ENCODE measurements at regions not wholly inside any gene's neighbourhood (a gene's known extent, or its start where the extent isn't known, plus 50 kb on each side); places are given as distances from the start of the nearest gene placed in this dataset.

DNA sequence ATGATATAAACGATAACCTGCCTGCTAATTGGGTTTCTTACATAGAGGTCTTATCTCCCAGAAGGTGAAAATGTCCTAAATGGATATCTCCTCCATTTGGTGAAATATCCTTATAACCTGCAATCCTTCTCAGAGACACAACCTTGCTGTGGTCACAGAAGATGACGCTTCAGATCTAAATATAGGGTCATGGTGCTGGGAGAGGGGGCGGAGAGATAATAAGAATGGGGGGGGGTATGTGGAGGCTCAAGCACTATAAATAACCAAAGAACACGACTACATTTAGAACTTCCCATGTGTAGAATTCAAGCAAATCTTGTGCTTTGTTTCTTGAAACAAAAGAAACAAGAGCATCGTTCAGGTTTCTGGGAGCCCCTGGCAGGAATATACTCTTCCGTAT lies 260.6 kb upstream of the ESRRG start:
- TF ChIP-seq POLR2AphosphoS5 (IDR thresholded peaks at IDR 0.05) (no peak), CTCF (IDR thresholded peaks at IDR 0.05) (no peak), POLR2A (IDR thresholded peaks at IDR 0.05) (no peak)

Measured in prostate gland (tissue), 2 donors.